Stomach (tissue), 8 donors: ENCODE measurements at regions not wholly inside any gene's neighbourhood (a gene's known extent, or its start where the extent isn't known, plus 50 kb on each side); places are given as distances from the start of the nearest gene placed in this dataset.

Experiments used
- DNase-seq, 2 donors: peaks; one replicate each; pipeline versions ENCODE4 v3.0.0 to v3.0.0-alpha.2; 2013 to 2019
- H3K27ac ChIP-seq, 5 donors: fragments of 200-600 bp in 4 of 5; sonication (generic) in 4 of 5; one replicate each; pipeline ENCODE4 v1.5.1; 2013 to 2019; ENCODE audit warnings: mild to moderate bottlenecking in 1 of 5, moderate library complexity in 1 of 5
- H3K27me3 ChIP-seq, 3 donors: fragments of 200-600 bp; sonication (generic); one replicate each; pipeline ENCODE4 v1.5.1; 2017 to 2019; ENCODE audit warnings: mixed run types in 1 of 3
- H3K36me3 ChIP-seq, 4 donors: fragments of 200-600 bp; sonication (generic); 1 replicate in 3 of 4; 2 replicates in 1 of 4; pipeline ENCODE4 v1.5.1; 2016 to 2019
- H3K4me1 ChIP-seq, 4 donors: fragments of 200-600 bp; sonication (generic); one replicate each; pipeline ENCODE4 v1.5.1; 2016 to 2019
- H3K4me3 ChIP-seq, 4 donors: fragments of 200-600 bp; sonication (generic) in 3 of 4; one replicate each; pipeline ENCODE4 v1.5.1; 2016 to 2019; ENCODE audit warnings: mild to moderate bottlenecking in 1 of 4
- H3K9me3 ChIP-seq, 4 donors: fragments of 200-600 bp; sonication (generic); one replicate each; pipeline ENCODE4 v1.5.1; 2016 to 2019
- CTCF ChIP-seq, 7 experiments: fragments of 450-650 bp in 4 of 7; fragments of 200-600 bp in 3 of 7; sonication (generic) in 3 of 7; IDR thresholded peaks; one replicate each; pipeline ENCODE4 v1.5.1; 2016 to 2019; ENCODE audit warnings: antibody characterized with exemption in 7 of 7, control low read depth in 2 of 7, mild to moderate bottlenecking in 1 of 7
- EP300 ChIP-seq: sonication (generic); formaldehyde crosslinking; IDR thresholded peaks from one replicate; pipeline ENCODE4 v1.6.1; 2017; ENCODE audit warnings: antibody characterized with exemption
- POLR2A ChIP-seq, 4 donors: fragments of 450-650 bp; IDR thresholded peaks; one replicate each; pipeline ENCODE4 v1.6.1; 2016; ENCODE audit warnings: antibody characterized with exemption in 4 of 4, control low read depth in 2 of 4, mild to moderate bottlenecking in 1 of 4, moderate library complexity in 1 of 4
- POLR2AphosphoS5 ChIP-seq, 3 donors: sonication (generic); formaldehyde crosslinking; IDR thresholded peaks; one replicate each; pipeline ENCODE4 v1.6.1; 2016; ENCODE audit warnings: antibody characterized with exemption in 3 of 3
- WGBS, 5 donors: extraction: QIAGEN DNeasy Blood & Tissue Kit in 3 of 5; methylation state at CpG; one replicate each; pipeline versions ENCODE4 v1.1.5 to v1.1.7; 2013 to 2018; 5-methylcytosine and 5-hydroxymethylcytosine counted together
- intact Hi-C: fragments of 100-400 bp; cut with DNase I; formaldehyde crosslinking; loops from one replicate; pipeline ENCODE4 v1.15.1; 2023; ENCODE audit warnings: low total_unique reads
- donor health status: healthy with polysubstance abuse.
- donor health status: Bipolar disorder and iron deficiency.
- donor health status: healthy.

- no peaks in the 10 kb centered on the region for H3K36me3 ChIP-seq
- no peak for TF ChIP-seq CTCF (IDR thresholded peaks at IDR 0.05)
- TF ChIP-seq POLR2A (IDR thresholded peaks at IDR 0.05), result no peak
- TF ChIP-seq EP300, result no peak
- no peak for TF ChIP-seq POLR2AphosphoS5 (IDR thresholded peaks at IDR 0.05)
- H3K4me3 ChIP-seq, result no peak overlapping the region
- H3K27ac ChIP-seq, result no peak overlapping the region
- H3K4me1 ChIP-seq, result no peaks in the 10 kb centered on the region
- intact Hi-C loops, result no loop called here
- no peaks in the 10 kb centered on the region for H3K27me3 ChIP-seq
- DNase-seq, result no peak
- no peaks in the 10 kb centered on the region for H3K9me3 ChIP-seq
Observed at GRCh38 chr3:137116619-137117018, 158.8 kb downstream of the IL20RB start.

- 32 to 42% (median 32%) methylated on average over 3 of the region's 3 CpGs for WGBS, 5 donors
- DNase-seq, result peak in 1 of 2 donors; percentile 58
- intact Hi-C loops, result no loop called here
- Histone ChIP-seq H3K27ac (no peak overlapping the region), H3K4me3 (no peak overlapping the region), H3K36me3 (no peaks in the 10 kb centered on the region), H3K4me1 (no peaks in the 10 kb centered on the region), H3K9me3 (no peaks in the 10 kb centered on the region), H3K27me3 (no peaks in the 10 kb centered on the region)
- no peak for TF ChIP-seq POLR2AphosphoS5 (IDR thresholded peaks at IDR 0.05)
- no peak for TF ChIP-seq POLR2A (IDR thresholded peaks at IDR 0.05)
- TF ChIP-seq CTCF (IDR thresholded peaks at IDR 0.05), result peak in 4 of 7 experiments; percentile 15 to 40 (median 30)
Observed at GRCh38 chr3:137121704-137122314, 164.0 kb downstream of the IL20RB start.

GRCh38 chr3:137131081-137131480 is 173.3 kb downstream of the IL20RB start:
- H3K36me3 ChIP-seq, result no peaks in the 10 kb centered on the region
- H3K9me3 ChIP-seq, result no peaks in the 10 kb centered on the region
- intact Hi-C loops, result no loop called here
- H3K27me3 ChIP-seq, result no peaks in the 10 kb centered on the region
- TF ChIP-seq POLR2A (IDR thresholded peaks at IDR 0.05), result no peak
- H3K4me1 ChIP-seq, result no peaks in the 10 kb centered on the region
- 43 to 66% (median 55%) methylated on average over 2 of the region's 2 CpGs for WGBS, 5 donors
- no peak for DNase-seq
- no peak overlapping the region for H3K27ac ChIP-seq
- H3K4me3 ChIP-seq, result no peak overlapping the region

GRCh38 chr3:137134431-137134830 is 176.6 kb downstream of the IL20RB start:
- H3K36me3 ChIP-seq, result no peaks in the 10 kb centered on the region
- no peaks in the 10 kb centered on the region for H3K9me3 ChIP-seq
- WGBS, 5 donors, result 35 to 52% (median 39%) methylated on average over 4 of the region's 4 CpGs
- intact Hi-C loops, result no loop called here
- no peaks in the 10 kb centered on the region for H3K4me1 ChIP-seq
- TF ChIP-seq EP300, result no peak
- TF ChIP-seq CTCF (IDR thresholded peaks at IDR 0.05), result no peak
- TF ChIP-seq POLR2AphosphoS5 (IDR thresholded peaks at IDR 0.05), result no peak
- TF ChIP-seq POLR2A (IDR thresholded peaks at IDR 0.05), result no peak
- no peak overlapping the region for H3K27ac ChIP-seq
- no peaks in the 10 kb centered on the region for H3K27me3 ChIP-seq
- no peak overlapping the region for H3K4me3 ChIP-seq
- no peak for DNase-seq

GRCh38 chr3:137148406-137148805 is 190.6 kb downstream of the IL20RB start:
- intact Hi-C loops, result no loop called here
- Histone ChIP-seq H3K36me3 (no peaks in the 10 kb centered on the region), H3K27me3 (no peaks in the 10 kb centered on the region), H3K4me1 (no peaks in the 10 kb centered on the region), H3K9me3 (no peaks in the 10 kb centered on the region), H3K4me3 (no peak overlapping the region), H3K27ac (no peak overlapping the region)
- no peak for TF ChIP-seq POLR2A (IDR thresholded peaks at IDR 0.05)
- TF ChIP-seq EP300, result no peak
- TF ChIP-seq CTCF (IDR thresholded peaks at IDR 0.05), result no peak
- no peak for TF ChIP-seq POLR2AphosphoS5 (IDR thresholded peaks at IDR 0.05)
- DNase-seq, result no peak
- 43 to 60% (median 56%) methylated on average over 3 of the region's 3 CpGs for WGBS, 5 donors
